ENCODE measurements at regions not wholly inside any gene's neighbourhood (a gene's known extent, or its start where the extent isn't known, plus 50 kb on each side); places are given as distances from the start of the nearest gene placed in this dataset.

GRCh38 chr9:15113288-15113687 is 193.7 kb downstream of the TTC39B start:
- ATAC-seq, result no peak

GRCh38 chr9:15111071-15111470 is 195.9 kb downstream of the TTC39B start:
- Mint-ChIP-seq H3K4me3 (no peak overlapping the region), H3K4me1 (no peaks in the 10 kb centered on the region), H3K27me3 (no peaks in the 10 kb centered on the region), H3K9me3 (no peaks in the 10 kb centered on the region), H3K27ac (no peak overlapping the region)
- no peak for DNase-seq
- no peak for ATAC-seq

More at GRCh38 chr9:15113288-15113687, 193.7 kb downstream of the TTC39B start:
- Mint-ChIP-seq H3K27me3 (no peaks in the 10 kb centered on the region), H3K4me1 (no peaks in the 10 kb centered on the region), H3K9me3 (no peaks in the 10 kb centered on the region), H3K4me3 (no peak overlapping the region), H3K27ac (no peak overlapping the region)
- DNase-seq, result no peak

GRCh38 chr9:15104826-15105420 is 194.7 kb upstream of the FREM1 start:
- Mint-ChIP-seq H3K4me3 (no peak overlapping the region), H3K27ac (peak overlapping the region in 1 of 2 donors; percentile 57), H3K27me3 (peaks cover 23% of the 10 kb centered on the region), H3K4me1 (no peaks in the 10 kb centered on the region), H3K9me3 (no peaks in the 10 kb centered on the region)
- peak; percentile 26 to 27 for DNase-seq
- ATAC-seq, result peak; percentile 76

- Mint-ChIP-seq H3K4me1 (no peaks in the 10 kb centered on the region), H3K4me3 (no peak overlapping the region), H3K27me3 (peaks cover 23% of the 10 kb centered on the region), H3K9me3 (no peaks in the 10 kb centered on the region), H3K27ac (no peak overlapping the region)
- no peak for DNase-seq
- no peak for ATAC-seq
These were observed 193.1 kb upstream of the FREM1 start for GRCh38 chr9:15103290-15103689.

GRCh38 chr9:15101095-15101494 is 190.9 kb upstream of the FREM1 start:
- no peak for DNase-seq
- Mint-ChIP-seq H3K4me1 (no peaks in the 10 kb centered on the region), H3K9me3 (no peaks in the 10 kb centered on the region), H3K27me3 (peaks cover 23% of the 10 kb centered on the region), H3K27ac (no peak overlapping the region), H3K4me3 (no peak overlapping the region)
- no peak for ATAC-seq

- Mint-ChIP-seq H3K27me3 (peaks cover 22% of the 10 kb centered on the region), H3K4me1 (no peaks in the 10 kb centered on the region), H3K27ac (no peak overlapping the region), H3K4me3 (no peak overlapping the region), H3K9me3 (no peaks in the 10 kb centered on the region)
- DNase-seq (no peak), ATAC-seq (no peak)
These were observed 190.3 kb upstream of the FREM1 start for GRCh38 chr9:15100571-15100970.

GRCh38 chr9:15096972-15097371 is 186.7 kb upstream of the FREM1 start:
- no peak overlapping the region for H3K27ac Mint-ChIP-seq
- ATAC-seq, result no peak
- H3K9me3 Mint-ChIP-seq, result no peaks in the 10 kb centered on the region

GRCh38 chr9:15086778-15087324 is 176.6 kb upstream of the FREM1 start:
- H3K4me1 Mint-ChIP-seq, result no peaks in the 10 kb centered on the region
- ATAC-seq (no peak), DNase-seq (no peak)
- H3K4me3 Mint-ChIP-seq, result no peak overlapping the region
- H3K27me3 Mint-ChIP-seq, result no peaks in the 10 kb centered on the region
- no peak overlapping the region for H3K27ac Mint-ChIP-seq
- no peaks in the 10 kb centered on the region for H3K9me3 Mint-ChIP-seq

More at GRCh38 chr9:15096972-15097371, 186.7 kb upstream of the FREM1 start:
- no peaks in the 10 kb centered on the region for H3K27me3 Mint-ChIP-seq
- no peaks in the 10 kb centered on the region for H3K4me1 Mint-ChIP-seq
- DNase-seq, result no peak
- H3K4me3 Mint-ChIP-seq, result no peak overlapping the region

- Mint-ChIP-seq H3K9me3 (no peaks in the 10 kb centered on the region), H3K4me3 (no peak overlapping the region), H3K4me1 (no peaks in the 10 kb centered on the region), H3K27ac (peak overlapping the region in 1 of 2 donors; percentile 70), H3K27me3 (no peaks in the 10 kb centered on the region)
- ATAC-seq (no peak), DNase-seq (no peak)
These were observed 176.0 kb upstream of the FREM1 start for GRCh38 chr9:15086156-15086763.

- Mint-ChIP-seq H3K4me1 (no peaks in the 10 kb centered on the region), H3K27ac (no peak overlapping the region), H3K27me3 (no peaks in the 10 kb centered on the region), H3K4me3 (no peak overlapping the region), H3K9me3 (no peaks in the 10 kb centered on the region)
- DNase-seq, result no peak
- ATAC-seq, result no peak
These were observed 171.0 kb upstream of the FREM1 start for GRCh38 chr9:15081021-15081753.

GRCh38 chr9:15080401-15080800 is 170.2 kb upstream of the FREM1 start:
- H3K27me3 Mint-ChIP-seq, result no peaks in the 10 kb centered on the region
- no peak for ATAC-seq
- H3K27ac Mint-ChIP-seq, result no peak overlapping the region
- H3K9me3 Mint-ChIP-seq, result peaks cover 0 to 2% of the 10 kb centered on the region in 2 donors
- H3K4me1 Mint-ChIP-seq, result no peaks in the 10 kb centered on the region
- no peak for DNase-seq
- no peak overlapping the region for H3K4me3 Mint-ChIP-seq

GRCh38 chr9:15079989-15080388 is 169.8 kb upstream of the FREM1 start:
- Mint-ChIP-seq H3K4me3 (no peak overlapping the region), H3K4me1 (no peaks in the 10 kb centered on the region), H3K27me3 (no peaks in the 10 kb centered on the region), H3K9me3 (peaks cover 4 to 6% of the 10 kb centered on the region in 2 donors), H3K27ac (no peak overlapping the region)
- ATAC-seq, result no peak
- no peak for DNase-seq

GRCh38 chr9:15077946-15078729 is 167.9 kb upstream of the FREM1 start:
- Mint-ChIP-seq H3K4me1 (no peaks in the 10 kb centered on the region), H3K27me3 (no peaks in the 10 kb centered on the region), H3K4me3 (no peak overlapping the region), H3K9me3 (peaks cover 6 to 8% of the 10 kb centered on the region in 2 donors), H3K27ac (no peak overlapping the region)
- ATAC-seq (no peak), DNase-seq (no peak)

- DNase-seq (no peak), ATAC-seq (no peak)
- Mint-ChIP-seq H3K4me3 (no peak overlapping the region), H3K27ac (no peak overlapping the region), H3K4me1 (no peaks in the 10 kb centered on the region), H3K27me3 (no peaks in the 10 kb centered on the region), H3K9me3 (peaks cover 6 to 8% of the 10 kb centered on the region in 2 donors)
These were observed 163.4 kb upstream of the FREM1 start for GRCh38 chr9:15073620-15074019.

GRCh38 chr9:15070716-15071115 is 160.5 kb upstream of the FREM1 start:
- Mint-ChIP-seq H3K9me3 (peaks cover 6 to 8% of the 10 kb centered on the region in 2 donors), H3K27me3 (no peaks in the 10 kb centered on the region)

More at GRCh38 chr9:15070716-15071115, 160.5 kb upstream of the FREM1 start:
- Mint-ChIP-seq H3K27ac (no peak overlapping the region), H3K4me3 (no peak overlapping the region), H3K4me1 (no peaks in the 10 kb centered on the region)
- DNase-seq, result no peak
- ATAC-seq, result no peak

All from stimulated activated naive CD8-positive, alpha-beta T cell treated with anti-CD3 and anti-CD28 coated beads, Interleukin-15, amount 100 ng/mL, for 72 hours (primary cell).